ENCODE measurements at regions not wholly inside any gene's neighbourhood (a gene's known extent, or its start where the extent isn't known, plus 50 kb on each side); places are given as distances from the start of the nearest gene placed in this dataset.

DNA sequence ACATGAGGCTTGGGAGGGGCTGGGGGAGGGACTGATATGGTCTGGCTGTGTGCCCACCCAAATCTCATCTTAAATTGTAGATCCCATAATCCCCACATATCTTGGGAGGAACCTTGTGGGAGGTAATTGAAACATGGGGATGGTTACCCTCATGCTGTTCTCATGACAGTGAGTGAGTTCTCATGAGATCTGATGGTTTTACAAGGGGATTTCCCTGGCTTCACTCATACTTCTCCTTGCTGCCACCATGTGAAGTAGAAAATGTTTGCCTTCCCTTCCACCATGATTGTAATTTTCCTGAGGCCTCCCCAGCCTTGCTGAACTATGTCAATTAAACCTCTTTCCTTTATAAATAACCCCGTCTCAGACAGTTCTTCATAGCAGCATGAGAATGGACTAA is 362.9 kb downstream of the PCNX1 start:
- ATAC-seq (ENCODE audit: poor library complexity) (no peak), DNase-seq (no peak)
- Histone ChIP-seq H3K27ac (ENCODE audit: low read depth in 1 of 2, low read length in 2 of 2) (no peak overlapping the region), H3K9me3 (ENCODE audit: control insufficient read depth in 1 of 2, insufficient read depth in 1 of 2, low read length in 2 of 2) (peaks cover 0 to 9% of the 10 kb centered on the region in 2 experiments), H3K4me1 (ENCODE audit: insufficient read depth, low read length) (no peaks in the 10 kb centered on the region), H3K27me3 (ENCODE audit: control insufficient read depth in 1 of 2, insufficient read depth in 2 of 2, low read length in 2 of 2) (no peaks in the 10 kb centered on the region), H3K4me3 (ENCODE audit: low read length) (no peak overlapping the region), H3K36me3 (ENCODE audit: insufficient read depth, low read length) (no peaks in the 10 kb centered on the region)
- H3K27me3 Mint-ChIP-seq, result no peaks in the 10 kb centered on the region
- intact Hi-C loops (cut with DNase I, micrococcal nuclease), result no loop called here
- ChIA-PET CTCF (interaction anchor here (1.1 kb wide), 1 partner anchor 20 kb away, joined by 3 read pairs; no protein-coding TSS in a partner anchor), POLR2A (no interaction called here)
- TF ChIP-seq, protein P1, sequence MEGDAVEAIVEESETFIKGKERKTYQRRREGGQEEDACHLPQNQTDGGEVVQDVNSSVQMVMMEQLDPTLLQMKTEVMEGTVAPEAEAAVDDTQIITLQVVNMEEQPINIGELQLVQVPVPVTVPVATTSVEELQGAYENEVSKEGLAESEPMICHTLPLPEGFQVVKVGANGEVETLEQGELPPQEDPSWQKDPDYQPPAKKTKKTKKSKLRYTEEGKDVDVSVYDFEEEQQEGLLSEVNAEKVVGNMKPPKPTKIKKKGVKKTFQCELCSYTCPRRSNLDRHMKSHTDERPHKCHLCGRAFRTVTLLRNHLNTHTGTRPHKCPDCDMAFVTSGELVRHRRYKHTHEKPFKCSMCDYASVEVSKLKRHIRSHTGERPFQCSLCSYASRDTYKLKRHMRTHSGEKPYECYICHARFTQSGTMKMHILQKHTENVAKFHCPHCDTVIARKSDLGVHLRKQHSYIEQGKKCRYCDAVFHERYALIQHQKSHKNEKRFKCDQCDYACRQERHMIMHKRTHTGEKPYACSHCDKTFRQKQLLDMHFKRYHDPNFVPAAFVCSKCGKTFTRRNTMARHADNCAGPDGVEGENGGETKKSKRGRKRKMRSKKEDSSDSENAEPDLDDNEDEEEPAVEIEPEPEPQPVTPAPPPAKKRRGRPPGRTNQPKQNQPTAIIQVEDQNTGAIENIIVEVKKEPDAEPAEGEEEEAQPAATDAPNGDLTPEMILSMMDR (IDR thresholded peaks at IDR 0.05), result no peak
- no peak overlapping the region for H3K27ac Mint-ChIP-seq
- peaks cover 24% of the 10 kb centered on the region for H3K4me1 Mint-ChIP-seq (ENCODE audit: low read depth)
- no peaks in the 10 kb centered on the region for H3K36me3 Mint-ChIP-seq (ENCODE audit: low read depth)
- H3K4me3 Mint-ChIP-seq, result no peak overlapping the region
- H3K9me3 Mint-ChIP-seq, result peaks cover 5% of the 10 kb centered on the region

DNA sequence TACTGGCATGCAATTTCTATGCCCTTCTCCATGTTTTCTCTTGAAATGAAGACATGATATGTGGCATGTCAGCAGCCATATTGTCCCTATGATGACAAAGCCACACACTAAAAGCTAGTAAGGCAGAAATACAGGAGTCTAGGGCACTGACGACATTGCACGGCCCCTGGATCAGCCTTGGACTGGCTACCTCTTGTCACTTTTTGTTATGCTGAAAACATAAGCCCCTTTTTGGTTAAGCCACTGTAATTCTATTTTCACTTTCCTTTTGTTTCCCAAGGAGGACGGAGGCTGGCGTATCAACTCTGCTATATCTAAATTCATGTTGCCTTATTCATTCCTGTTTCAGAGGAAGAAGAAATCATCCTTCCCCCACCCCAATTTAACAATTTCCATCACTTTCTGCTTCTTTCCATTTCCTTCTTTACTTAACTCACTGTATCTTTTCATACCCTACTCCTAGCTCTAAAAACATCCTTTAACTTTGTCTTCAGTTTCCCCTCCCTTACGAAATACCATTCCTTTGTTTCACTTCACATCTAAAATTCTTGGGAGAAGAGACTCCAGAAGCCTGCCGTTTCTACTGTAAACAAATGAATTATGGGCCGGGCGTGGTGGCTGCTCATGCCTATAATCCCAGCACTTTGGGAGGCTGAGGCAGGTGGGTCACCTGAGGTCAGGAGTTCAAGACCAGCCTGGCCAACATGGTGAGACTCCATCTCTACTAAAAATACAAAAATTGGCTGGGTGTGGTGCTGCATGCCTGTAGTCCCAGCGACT is 364.1 kb downstream of the PCNX1 start:
- ATAC-seq (ENCODE audit: poor library complexity) (no peak), DNase-seq (no peak)
- intact Hi-C loops (cut with DNase I, micrococcal nuclease), result no loop called here
- peaks cover 0 to 9% of the 10 kb centered on the region in 2 experiments for H3K9me3 ChIP-seq (ENCODE audit: control insufficient read depth in 1 of 2, insufficient read depth in 1 of 2, low read length in 2 of 2)
- H3K4me1 ChIP-seq (ENCODE audit: insufficient read depth, low read length), result no peaks in the 10 kb centered on the region
- H3K27me3 ChIP-seq (ENCODE audit: control insufficient read depth in 1 of 2, insufficient read depth in 2 of 2, low read length in 2 of 2), result no peaks in the 10 kb centered on the region
- Mint-ChIP-seq H3K4me3 (no peak overlapping the region), H3K36me3 (ENCODE audit: low read depth) (no peaks in the 10 kb centered on the region), H3K9me3 (peaks cover 5% of the 10 kb centered on the region), H3K4me1 (ENCODE audit: low read depth) (peaks cover 19% of the 10 kb centered on the region), H3K27ac (no peak overlapping the region), H3K27me3 (no peaks in the 10 kb centered on the region)
- TF ChIP-seq, protein P1 (IDR thresholded peaks at IDR 0.05), result no peak
- ChIA-PET POLR2A (no interaction called here), CTCF (interaction anchor here (1.1 kb wide), 1 partner anchor 21 kb away, joined by 3 read pairs; no protein-coding TSS in a partner anchor)
- H3K27ac ChIP-seq (ENCODE audit: low read depth in 1 of 2, low read length in 2 of 2), result no peak overlapping the region
- no peak overlapping the region for H3K4me3 ChIP-seq (ENCODE audit: low read length)
- no peaks in the 10 kb centered on the region for H3K36me3 ChIP-seq (ENCODE audit: insufficient read depth, low read length)

DNA sequence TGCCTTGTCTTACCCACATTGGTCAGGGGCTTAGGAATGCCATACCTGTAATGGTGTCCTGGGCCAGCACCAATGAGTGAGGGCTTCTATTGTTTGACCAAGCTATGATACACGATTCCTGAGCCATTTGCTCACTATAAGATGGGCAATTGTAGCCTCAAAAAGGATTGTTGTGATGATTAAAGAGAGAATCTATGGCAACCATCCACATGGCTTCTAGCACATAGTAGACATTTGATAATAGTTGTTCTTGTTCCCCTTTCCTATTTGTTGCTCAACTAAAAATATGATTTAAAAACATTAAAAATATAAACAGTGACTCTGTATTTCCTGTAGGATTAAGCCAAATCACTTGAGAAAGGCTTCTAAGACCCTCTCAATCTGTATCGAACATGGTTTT is 366.1 kb downstream of the PCNX1 start:
- ATAC-seq (ENCODE audit: poor library complexity) (no peak), DNase-seq (no peak)
- intact Hi-C loops (cut with DNase I, micrococcal nuclease), result no loop called here
- Mint-ChIP-seq H3K36me3 (ENCODE audit: low read depth) (no peaks in the 10 kb centered on the region), H3K27me3 (no peaks in the 10 kb centered on the region), H3K27ac (no peak overlapping the region), H3K4me1 (ENCODE audit: low read depth) (peaks cover 4% of the 10 kb centered on the region), H3K9me3 (peaks cover 5% of the 10 kb centered on the region), H3K4me3 (no peak overlapping the region)
- H3K9me3 ChIP-seq (ENCODE audit: control insufficient read depth in 1 of 2, insufficient read depth in 1 of 2, low read length in 2 of 2), result peaks cover 0 to 9% of the 10 kb centered on the region in 2 experiments
- POLR2A ChIA-PET, result no interaction called here
- H3K4me1 ChIP-seq (ENCODE audit: insufficient read depth, low read length), result no peaks in the 10 kb centered on the region
- H3K36me3 ChIP-seq (ENCODE audit: insufficient read depth, low read length), result no peaks in the 10 kb centered on the region
- H3K27ac ChIP-seq (ENCODE audit: low read depth in 1 of 2, low read length in 2 of 2), result no peak overlapping the region
- TF ChIP-seq, protein P1 (IDR thresholded peaks at IDR 0.05), result no peak
- no peaks in the 10 kb centered on the region for H3K27me3 ChIP-seq (ENCODE audit: control insufficient read depth in 1 of 2, insufficient read depth in 2 of 2, low read length in 2 of 2)
- no peak overlapping the region for H3K4me3 ChIP-seq (ENCODE audit: low read length)
- CTCF ChIA-PET, result no interaction called here
